Gastrocnemius medialis (tissue), 4 donors: ENCODE measurements at regions not wholly inside any gene's neighbourhood (a gene's known extent, or its start where the extent isn't known, plus 50 kb on each side); places are given as distances from the start of the nearest gene placed in this dataset.

Experiments used
- CTCF ChIP-seq, 5 experiments: fragments of 450-650 bp in 3 of 5; fragments of 200-600 bp in 2 of 5; sonication (generic) in 2 of 5; IDR thresholded peaks in 4 of 5; conservative IDR thresholded peaks in 1 of 5; 1 replicate in 4 of 5; 2 replicates in 1 of 5; pipeline ENCODE4 v1.5.1; 2016 to 2019; ENCODE audit warnings: antibody characterized with exemption in 5 of 5, mild to moderate bottlenecking in 3 of 5, moderate library complexity in 3 of 5
- POLR2A ChIP-seq, 2 donors: fragments of 450-650 bp; IDR thresholded peaks; one replicate each; pipeline ENCODE4 v1.6.1; 2017; ENCODE audit warnings: antibody characterized with exemption in 2 of 2, mild to moderate bottlenecking in 2 of 2, moderate library complexity in 2 of 2

GRCh38 chr11:15910761-15911160, 445.6 kb downstream of the SOX6 start:
- no peak for TF ChIP-seq CTCF (IDR thresholded peaks at IDR 0.05 in 4 of 5, conservative IDR thresholded peaks at IDR 0.05 in 1 of 5)
- no peak for TF ChIP-seq POLR2A (IDR thresholded peaks at IDR 0.05)
